ENCODE measurements at regions not wholly inside any gene's neighbourhood (a gene's known extent, or its start where the extent isn't known, plus 50 kb on each side); places are given as distances from the start of the nearest gene placed in this dataset.

DNA sequence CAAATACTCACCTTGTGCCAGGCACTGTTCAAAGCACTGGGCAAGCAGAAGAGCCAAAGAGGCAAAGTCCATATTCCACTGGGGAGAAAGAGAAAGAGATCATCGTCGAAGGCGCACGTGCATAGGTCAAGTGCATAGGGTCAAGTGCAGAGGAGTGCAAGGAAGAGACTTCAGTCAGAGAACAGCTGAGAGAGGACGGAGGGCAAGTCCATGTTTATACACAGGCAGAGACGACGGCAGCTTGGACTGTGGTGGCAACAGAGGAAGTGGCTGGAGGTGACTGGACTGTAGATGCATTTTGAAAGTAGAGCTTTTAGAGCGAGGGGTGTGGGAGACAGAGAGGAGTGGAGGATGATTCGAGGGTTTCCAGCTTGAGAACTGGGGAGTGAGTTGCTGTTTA is 74.7 kb upstream of the SDK2 start (continued):
- TF ChIP-seq, protein P1, sequence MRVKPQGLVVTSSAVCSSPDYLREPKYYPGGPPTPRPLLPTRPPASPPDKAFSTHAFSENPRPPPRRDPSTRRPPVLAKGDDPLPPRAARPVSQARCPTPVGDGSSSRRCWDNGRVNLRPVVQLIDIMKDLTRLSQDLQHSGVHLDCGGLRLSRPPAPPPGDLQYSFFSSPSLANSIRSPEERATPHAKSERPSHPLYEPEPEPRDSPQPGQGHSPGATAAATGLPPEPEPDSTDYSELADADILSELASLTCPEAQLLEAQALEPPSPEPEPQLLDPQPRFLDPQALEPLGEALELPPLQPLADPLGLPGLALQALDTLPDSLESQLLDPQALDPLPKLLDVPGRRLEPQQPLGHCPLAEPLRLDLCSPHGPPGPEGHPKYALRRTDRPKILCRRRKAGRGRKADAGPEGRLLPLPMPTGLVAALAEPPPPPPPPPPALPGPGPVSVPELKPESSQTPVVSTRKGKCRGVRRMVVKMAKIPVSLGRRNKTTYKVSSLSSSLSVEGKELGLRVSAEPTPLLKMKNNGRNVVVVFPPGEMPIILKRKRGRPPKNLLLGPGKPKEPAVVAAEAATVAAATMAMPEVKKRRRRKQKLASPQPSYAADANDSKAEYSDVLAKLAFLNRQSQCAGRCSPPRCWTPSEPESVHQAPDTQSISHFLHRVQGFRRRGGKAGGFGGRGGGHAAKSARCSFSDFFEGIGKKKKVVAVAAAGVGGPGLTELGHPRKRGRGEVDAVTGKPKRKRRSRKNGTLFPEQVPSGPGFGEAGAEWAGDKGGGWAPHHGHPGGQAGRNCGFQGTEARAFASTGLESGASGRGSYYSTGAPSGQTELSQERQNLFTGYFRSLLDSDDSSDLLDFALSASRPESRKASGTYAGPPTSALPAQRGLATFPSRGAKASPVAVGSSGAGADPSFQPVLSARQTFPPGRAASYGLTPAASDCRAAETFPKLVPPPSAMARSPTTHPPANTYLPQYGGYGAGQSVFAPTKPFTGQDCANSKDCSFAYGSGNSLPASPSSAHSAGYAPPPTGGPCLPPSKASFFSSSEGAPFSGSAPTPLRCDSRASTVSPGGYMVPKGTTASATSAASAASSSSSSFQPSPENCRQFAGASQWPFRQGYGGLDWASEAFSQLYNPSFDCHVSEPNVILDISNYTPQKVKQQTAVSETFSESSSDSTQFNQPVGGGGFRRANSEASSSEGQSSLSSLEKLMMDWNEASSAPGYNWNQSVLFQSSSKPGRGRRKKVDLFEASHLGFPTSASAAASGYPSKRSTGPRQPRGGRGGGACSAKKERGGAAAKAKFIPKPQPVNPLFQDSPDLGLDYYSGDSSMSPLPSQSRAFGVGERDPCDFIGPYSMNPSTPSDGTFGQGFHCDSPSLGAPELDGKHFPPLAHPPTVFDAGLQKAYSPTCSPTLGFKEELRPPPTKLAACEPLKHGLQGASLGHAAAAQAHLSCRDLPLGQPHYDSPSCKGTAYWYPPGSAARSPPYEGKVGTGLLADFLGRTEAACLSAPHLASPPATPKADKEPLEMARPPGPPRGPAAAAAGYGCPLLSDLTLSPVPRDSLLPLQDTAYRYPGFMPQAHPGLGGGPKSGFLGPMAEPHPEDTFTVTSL (CRISPR knock-in tag; IDR thresholded peaks at IDR 0.05; ENCODE audit: borderline replicate concordance), result 0 out of 2 replicates have a peak, but pooled peaks have one; percentile 29
- TF ChIP-seq, protein P2, sequence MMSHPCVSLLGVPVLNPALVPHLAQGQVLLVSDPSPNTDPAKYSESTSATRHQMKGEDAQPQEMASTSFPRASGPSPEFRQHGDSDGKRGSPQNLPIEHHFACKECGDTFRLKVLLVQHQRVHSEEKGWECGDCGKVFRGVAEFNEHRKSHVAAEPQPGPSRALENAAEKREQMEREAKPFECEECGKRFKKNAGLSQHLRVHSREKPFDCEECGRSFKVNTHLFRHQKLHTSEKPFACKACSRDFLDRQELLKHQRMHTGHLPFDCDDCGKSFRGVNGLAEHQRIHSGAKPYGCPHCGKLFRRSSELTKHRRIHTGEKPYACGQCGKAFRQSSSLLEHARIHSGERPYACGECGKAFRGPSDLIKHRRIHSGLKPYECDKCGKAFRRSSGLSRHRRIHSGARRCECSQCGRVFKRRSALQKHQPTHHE (CRISPR knock-in tag; IDR thresholded peaks at IDR 0.05; ENCODE audit: borderline replicate concordance), result no peak
- TF ChIP-seq ZNF549 (CRISPR knock-in tag; IDR thresholded peaks at IDR 0.05) (no peak), NFYB (CRISPR knock-in tag; IDR thresholded peaks at IDR 0.05) (no peak), U2AF1 (optimal IDR thresholded peaks at IDR 0.05; ENCODE audit: low read depth, low read length) (no peak), RARA (CRISPR knock-in tag; IDR thresholded peaks at IDR 0.05) (peak; percentile 92), FOXO1 (CRISPR knock-in tag; IDR thresholded peaks at IDR 0.05) (0 out of 2 replicates have a peak, but pooled peaks have one; percentile 30), CBX1 (IDR thresholded peaks at IDR 0.05; ENCODE audit: low read depth) (no peak), HDAC1 (CRISPR knock-in tag; IDR thresholded peaks at IDR 0.05) (no peak), HDAC2 (CRISPR knock-in tag; IDR thresholded peaks at IDR 0.05) (no peak), ZFP36L1 (CRISPR knock-in tag; IDR thresholded peaks at IDR 0.05) (no peak), CHD4 (IDR thresholded peaks at IDR 0.05; ENCODE audit: borderline replicate concordance, low read length) (no peak)
- TF ChIP-seq, protein P3, sequence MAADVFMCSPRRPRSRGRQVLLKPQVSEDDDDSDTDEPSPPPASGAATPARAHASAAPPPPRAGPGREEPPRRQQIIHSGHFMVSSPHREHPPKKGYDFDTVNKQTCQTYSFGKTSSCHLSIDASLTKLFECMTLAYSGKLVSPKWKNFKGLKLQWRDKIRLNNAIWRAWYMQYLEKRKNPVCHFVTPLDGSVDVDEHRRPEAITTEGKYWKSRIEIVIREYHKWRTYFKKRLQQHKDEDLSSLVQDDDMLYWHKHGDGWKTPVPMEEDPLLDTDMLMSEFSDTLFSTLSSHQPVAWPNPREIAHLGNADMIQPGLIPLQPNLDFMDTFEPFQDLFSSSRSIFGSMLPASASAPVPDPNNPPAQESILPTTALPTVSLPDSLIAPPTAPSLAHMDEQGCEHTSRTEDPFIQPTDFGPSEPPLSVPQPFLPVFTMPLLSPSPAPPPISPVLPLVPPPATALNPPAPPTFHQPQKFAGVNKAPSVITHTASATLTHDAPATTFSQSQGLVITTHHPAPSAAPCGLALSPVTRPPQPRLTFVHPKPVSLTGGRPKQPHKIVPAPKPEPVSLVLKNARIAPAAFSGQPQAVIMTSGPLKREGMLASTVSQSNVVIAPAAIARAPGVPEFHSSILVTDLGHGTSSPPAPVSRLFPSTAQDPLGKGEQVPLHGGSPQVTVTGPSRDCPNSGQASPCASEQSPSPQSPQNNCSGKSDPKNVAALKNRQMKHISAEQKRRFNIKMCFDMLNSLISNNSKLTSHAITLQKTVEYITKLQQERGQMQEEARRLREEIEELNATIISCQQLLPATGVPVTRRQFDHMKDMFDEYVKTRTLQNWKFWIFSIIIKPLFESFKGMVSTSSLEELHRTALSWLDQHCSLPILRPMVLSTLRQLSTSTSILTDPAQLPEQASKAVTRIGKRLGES (CRISPR knock-in tag; IDR thresholded peaks at IDR 0.05; ENCODE audit: borderline replicate concordance), result no peak
- TF ChIP-seq, protein P4, sequence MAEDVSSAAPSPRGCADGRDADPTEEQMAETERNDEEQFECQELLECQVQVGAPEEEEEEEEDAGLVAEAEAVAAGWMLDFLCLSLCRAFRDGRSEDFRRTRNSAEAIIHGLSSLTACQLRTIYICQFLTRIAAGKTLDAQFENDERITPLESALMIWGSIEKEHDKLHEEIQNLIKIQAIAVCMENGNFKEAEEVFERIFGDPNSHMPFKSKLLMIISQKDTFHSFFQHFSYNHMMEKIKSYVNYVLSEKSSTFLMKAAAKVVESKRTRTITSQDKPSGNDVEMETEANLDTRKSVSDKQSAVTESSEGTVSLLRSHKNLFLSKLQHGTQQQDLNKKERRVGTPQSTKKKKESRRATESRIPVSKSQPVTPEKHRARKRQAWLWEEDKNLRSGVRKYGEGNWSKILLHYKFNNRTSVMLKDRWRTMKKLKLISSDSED (CRISPR knock-in tag; IDR thresholded peaks at IDR 0.05), result no peak
- TF ChIP-seq, protein P5, sequence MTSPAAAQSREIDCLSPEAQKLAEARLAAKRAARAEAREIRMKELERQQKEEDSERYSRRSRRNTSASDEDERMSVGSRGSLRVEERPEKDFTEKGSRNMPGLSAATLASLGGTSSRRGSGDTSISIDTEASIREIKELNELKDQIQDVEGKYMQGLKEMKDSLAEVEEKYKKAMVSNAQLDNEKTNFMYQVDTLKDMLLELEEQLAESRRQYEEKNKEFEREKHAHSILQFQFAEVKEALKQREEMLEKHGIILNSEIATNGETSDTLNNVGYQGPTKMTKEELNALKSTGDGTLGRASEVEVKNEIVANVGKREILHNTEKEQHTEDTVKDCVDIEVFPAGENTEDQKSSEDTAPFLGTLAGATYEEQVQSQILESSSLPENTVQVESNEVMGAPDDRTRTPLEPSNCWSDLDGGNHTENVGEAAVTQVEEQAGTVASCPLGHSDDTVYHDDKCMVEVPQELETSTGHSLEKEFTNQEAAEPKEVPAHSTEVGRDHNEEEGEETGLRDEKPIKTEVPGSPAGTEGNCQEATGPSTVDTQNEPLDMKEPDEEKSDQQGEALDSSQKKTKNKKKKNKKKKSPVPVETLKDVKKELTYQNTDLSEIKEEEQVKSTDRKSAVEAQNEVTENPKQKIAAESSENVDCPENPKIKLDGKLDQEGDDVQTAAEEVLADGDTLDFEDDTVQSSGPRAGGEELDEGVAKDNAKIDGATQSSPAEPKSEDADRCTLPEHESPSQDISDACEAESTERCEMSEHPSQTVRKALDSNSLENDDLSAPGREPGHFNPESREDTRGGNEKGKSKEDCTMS (CRISPR knock-in tag; conservative IDR thresholded peaks at IDR 0.05), result no peak
- TF ChIP-seq, protein P6, sequence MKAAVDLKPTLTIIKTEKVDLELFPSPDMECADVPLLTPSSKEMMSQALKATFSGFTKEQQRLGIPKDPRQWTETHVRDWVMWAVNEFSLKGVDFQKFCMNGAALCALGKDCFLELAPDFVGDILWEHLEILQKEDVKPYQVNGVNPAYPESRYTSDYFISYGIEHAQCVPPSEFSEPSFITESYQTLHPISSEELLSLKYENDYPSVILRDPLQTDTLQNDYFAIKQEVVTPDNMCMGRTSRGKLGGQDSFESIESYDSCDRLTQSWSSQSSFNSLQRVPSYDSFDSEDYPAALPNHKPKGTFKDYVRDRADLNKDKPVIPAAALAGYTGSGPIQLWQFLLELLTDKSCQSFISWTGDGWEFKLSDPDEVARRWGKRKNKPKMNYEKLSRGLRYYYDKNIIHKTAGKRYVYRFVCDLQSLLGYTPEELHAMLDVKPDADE (CRISPR knock-in tag; IDR thresholded peaks at IDR 0.05), result no peak

Data from HepG2 (cell line).